Heart left ventricle (tissue), 16 donors: ENCODE measurements at regions not wholly inside any gene's neighbourhood (a gene's known extent, or its start where the extent isn't known, plus 50 kb on each side); places are given as distances from the start of the nearest gene placed in this dataset.

ENCODE experiments used
- ATAC-seq, 4 donors: fragments of 200-7000 bp; cut with Tn5 transposase; one replicate each; pipeline ENCODE4 v1.9.1; 2020 to 2022; ENCODE audit warnings: moderate library complexity in 4 of 4, mild to moderate bottlenecking in 3 of 4, moderate number of reproducible peaks in 1 of 4
- DNase-seq, 5 donors: peaks; one replicate each; pipeline ENCODE4 v3.0.0-alpha.2; 2020
- H3K27ac ChIP-seq, 12 donors: fragments of 200-600 bp; sonication (generic) in 4 of 12; one replicate each; pipeline versions ENCODE4 v1.5.0 to v1.8.0; 2016 to 2022; ENCODE audit warnings: mild to moderate bottlenecking in 2 of 12
- H3K27me3 ChIP-seq, 9 donors: fragments of 200-600 bp; sonication (generic) in 2 of 9; one replicate each; pipeline versions ENCODE4 v1.5.1 to v1.8.0; 2016 to 2022; ENCODE audit warnings: mild to moderate bottlenecking in 3 of 9
- H3K36me3 ChIP-seq, 9 donors: fragments of 200-600 bp; sonication (generic) in 2 of 9; one replicate each; pipeline versions ENCODE4 v1.5.0 to v1.8.0; 2018 to 2022; ENCODE audit warnings: mild to moderate bottlenecking in 2 of 9
- H3K4me1 ChIP-seq, 12 donors: fragments of 200-600 bp; sonication (generic) in 4 of 12; one replicate each; pipeline versions ENCODE4 v1.5.0 to v1.8.0; 2016 to 2022; ENCODE audit warnings: mild to moderate bottlenecking in 3 of 12
- H3K4me3 ChIP-seq, 12 donors: fragments of 200-600 bp; sonication (generic) in 4 of 12; one replicate each; pipeline versions ENCODE4 v1.5.0 to v1.8.0; 2017 to 2022; ENCODE audit warnings: mild to moderate bottlenecking in 9 of 12, moderate library complexity in 4 of 12
- H3K9me3 ChIP-seq, 12 donors: fragments of 200-600 bp; sonication (generic) in 4 of 12; one replicate each; pipeline versions ENCODE4 v1.5.0 to v1.8.0; 2016 to 2022; ENCODE audit warnings: mild to moderate bottlenecking in 1 of 12
- POLR2A ChIP-seq, 2 donors: fragments of 450-650 bp; IDR thresholded peaks; one replicate each; pipeline ENCODE4 v1.6.1; 2017; ENCODE audit warnings: antibody characterized with exemption in 2 of 2, mild to moderate bottlenecking in 2 of 2, moderate library complexity in 2 of 2
- WGBS, 4 donors: extraction: QIAGEN DNeasy Blood & Tissue Kit in 2 of 4; methylation state at CpG; one replicate each; pipeline versions ENCODE4 v1.1.5 to v1.1.7; 2013 to 2018; 5-methylcytosine and 5-hydroxymethylcytosine counted together
- intact Hi-C, 10 donors: fragments of 100-400 bp; cut with DNase I; formaldehyde crosslinking; loops; one replicate each; pipeline versions ENCODE4 v1.11.1 to v1.14.2; 2022
- TF ChIP-seq, protein P1 (sequence below), 12 donors: fragments of 200-600 bp; sonication (generic) in 4 of 12; IDR thresholded peaks; one replicate each; pipeline versions ENCODE4 v1.5.0 to v1.8.0; 2018 to 2022; ENCODE audit warnings: antibody characterized with exemption in 12 of 12, mild to moderate bottlenecking in 5 of 12
- donor health status: ischemic (EF 13 %, LVEDD 7.1; RV severe dilation, severe dysfunction).
- donor health status: healthy with polysubstance abuse.
- donor health status: DM: no; HTN: yes; CAD: no.
- donor health status: DM: no; HTN: no; CAD: no.
- donor health status: ischemic (EF 25% LVEDD 6.9; RV normal size, moderate dysfunction).
- donor health status: ischemic (EF 25% LVEDD 5.7; RV mildly dilated, moderate dysfunction).
- donor health status: healthy.
- donor health status: DM: yes; HTN: yes; CAD: no.
- donor health status: ischemic (EF 35%, LVEDD 5.7; RV mildly dilated, moderate dysfunction).
- donor health status: nonischemic (EF 11% LVEDD 7.7; RV severe dilation, severe dysfunction).
- donor health status: DM: yes; HTN: yes; CAD: no.
- donor health status: PGD.
- donor health status: ischemic (EF 29% LVEDD 5.4; RV normal size, mild dysfunction).
- donor health status: nonischemic (EF 23%, LVEDD 6.1; RV moderate dilation, normal function).

DNA sequence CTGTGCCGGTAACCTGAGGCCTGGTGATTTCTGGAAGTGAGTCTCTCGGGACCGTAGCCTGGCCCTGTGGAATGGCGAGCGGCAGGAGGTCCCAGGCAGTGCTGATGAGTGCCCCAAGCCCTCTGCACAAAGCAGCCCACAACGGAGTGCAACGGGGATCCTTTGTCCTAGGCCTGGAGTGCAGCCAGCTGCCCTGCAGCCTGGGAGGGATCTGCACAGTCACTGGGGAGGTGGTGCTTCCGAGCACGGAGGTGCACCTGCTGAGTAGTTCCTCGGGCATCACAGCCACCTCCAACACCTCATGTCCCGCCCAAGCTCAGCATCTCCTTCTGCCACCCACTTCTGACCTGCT is 162.8 kb upstream of the ZMIZ1 start:
- Histone ChIP-seq H3K4me1 (no peaks in the 10 kb centered on the region), H3K4me3 (no peak overlapping the region), H3K27me3 (no peaks in the 10 kb centered on the region), H3K9me3 (no peaks in the 10 kb centered on the region), H3K36me3 (no peaks in the 10 kb centered on the region), H3K27ac (no peak overlapping the region)
- DNase-seq (no peak), ATAC-seq (no peak)
- TF ChIP-seq, protein P1, sequence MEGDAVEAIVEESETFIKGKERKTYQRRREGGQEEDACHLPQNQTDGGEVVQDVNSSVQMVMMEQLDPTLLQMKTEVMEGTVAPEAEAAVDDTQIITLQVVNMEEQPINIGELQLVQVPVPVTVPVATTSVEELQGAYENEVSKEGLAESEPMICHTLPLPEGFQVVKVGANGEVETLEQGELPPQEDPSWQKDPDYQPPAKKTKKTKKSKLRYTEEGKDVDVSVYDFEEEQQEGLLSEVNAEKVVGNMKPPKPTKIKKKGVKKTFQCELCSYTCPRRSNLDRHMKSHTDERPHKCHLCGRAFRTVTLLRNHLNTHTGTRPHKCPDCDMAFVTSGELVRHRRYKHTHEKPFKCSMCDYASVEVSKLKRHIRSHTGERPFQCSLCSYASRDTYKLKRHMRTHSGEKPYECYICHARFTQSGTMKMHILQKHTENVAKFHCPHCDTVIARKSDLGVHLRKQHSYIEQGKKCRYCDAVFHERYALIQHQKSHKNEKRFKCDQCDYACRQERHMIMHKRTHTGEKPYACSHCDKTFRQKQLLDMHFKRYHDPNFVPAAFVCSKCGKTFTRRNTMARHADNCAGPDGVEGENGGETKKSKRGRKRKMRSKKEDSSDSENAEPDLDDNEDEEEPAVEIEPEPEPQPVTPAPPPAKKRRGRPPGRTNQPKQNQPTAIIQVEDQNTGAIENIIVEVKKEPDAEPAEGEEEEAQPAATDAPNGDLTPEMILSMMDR (IDR thresholded peaks at IDR 0.05) = no peak
- TF ChIP-seq POLR2A (IDR thresholded peaks at IDR 0.05) = no peak
- intact Hi-C loops = no loop called here
- 73 to 89% (median 81%) methylated on average over 7 to 11 of the region's 11 CpGs for WGBS, 4 donors

DNA sequence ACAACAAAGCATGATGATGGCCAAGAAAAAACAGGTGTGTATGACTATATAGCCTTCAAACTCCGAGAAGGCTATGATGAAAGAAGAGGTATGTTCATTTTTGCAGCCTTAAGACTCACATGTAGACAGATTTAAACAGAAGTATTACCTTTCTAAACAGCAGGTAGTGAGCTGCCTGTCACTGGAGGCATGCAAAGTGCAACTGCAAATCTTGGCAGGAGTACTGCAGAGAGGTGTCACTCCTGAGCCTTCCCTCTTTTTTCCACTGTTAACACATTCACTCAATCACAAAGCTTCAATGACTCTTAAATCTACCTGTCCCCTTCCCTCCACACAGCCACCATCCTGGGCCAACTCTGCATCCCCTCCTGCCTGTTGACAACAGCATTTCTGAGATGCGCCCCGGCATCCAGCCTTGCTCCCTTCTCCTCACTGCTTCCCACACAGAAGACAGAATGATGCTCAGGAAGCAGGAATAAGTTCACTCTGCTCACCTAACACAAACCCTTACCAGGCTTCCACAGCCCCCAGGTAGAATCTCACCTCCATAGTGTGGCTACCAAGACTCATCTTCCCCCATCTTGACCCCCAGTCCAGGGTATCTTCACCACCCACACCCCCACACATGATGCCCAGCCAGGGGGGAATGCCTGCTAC is 161.9 kb upstream of the ZMIZ1 start:
- intact Hi-C loops = no loop called here
- H3K36me3 ChIP-seq = no peaks in the 10 kb centered on the region
- no peaks in the 10 kb centered on the region for H3K4me1 ChIP-seq
- no peak overlapping the region for H3K27ac ChIP-seq
- DNase-seq = no peak
- 84 to 93% (median 88%) methylated on average over 3 of the region's 3 CpGs for WGBS, 4 donors
- no peak for ATAC-seq
- no peak overlapping the region for H3K4me3 ChIP-seq
- TF ChIP-seq, protein P1 (IDR thresholded peaks at IDR 0.05) = no peak
- no peak for TF ChIP-seq POLR2A (IDR thresholded peaks at IDR 0.05)
- no peaks in the 10 kb centered on the region for H3K27me3 ChIP-seq
- no peaks in the 10 kb centered on the region for H3K9me3 ChIP-seq

DNA sequence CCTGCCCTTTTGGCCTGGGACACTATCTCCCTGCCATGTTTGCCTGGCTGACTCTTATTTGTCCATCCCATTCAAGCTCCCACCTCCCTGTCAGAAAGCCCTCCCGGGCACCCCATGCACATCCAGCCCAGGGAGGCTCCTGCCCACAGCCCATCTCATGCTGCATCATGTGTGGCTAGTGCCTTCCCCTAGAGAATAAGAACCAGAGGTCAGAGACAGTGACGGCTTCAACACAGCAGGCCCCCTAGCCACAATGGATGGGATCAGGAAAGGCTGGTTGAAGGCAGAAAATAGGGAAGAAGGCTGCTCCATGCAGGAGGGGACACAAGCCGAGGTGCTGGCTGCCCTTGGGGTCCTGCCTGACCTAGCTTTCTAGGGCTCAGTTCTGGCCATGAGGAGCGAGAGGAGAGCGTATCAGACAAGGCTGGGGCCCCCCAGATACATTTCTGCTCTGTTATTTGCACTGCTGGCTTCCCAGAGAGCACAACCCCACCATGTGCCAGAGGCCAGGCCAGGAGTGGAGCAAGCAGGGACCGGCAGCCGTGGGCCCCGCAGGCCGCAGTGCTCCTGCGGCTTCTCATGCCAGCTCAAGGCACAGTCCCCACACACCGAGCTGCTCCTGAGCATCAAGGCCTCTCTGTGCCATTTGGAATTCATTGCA is 161.1 kb upstream of the ZMIZ1 start:
- H3K36me3 ChIP-seq = no peaks in the 10 kb centered on the region
- no peaks in the 10 kb centered on the region for H3K9me3 ChIP-seq
- DNase-seq = no peak
- no peak for ATAC-seq
- no peak overlapping the region for H3K4me3 ChIP-seq
- H3K27ac ChIP-seq = no peak overlapping the region
- no peaks in the 10 kb centered on the region for H3K27me3 ChIP-seq
- 94 to 97% (median 95%) methylated on average over 10 to 11 of the region's 11 CpGs for WGBS, 4 donors
- TF ChIP-seq, protein P1 (IDR thresholded peaks at IDR 0.05) = no peak
- no peak for TF ChIP-seq POLR2A (IDR thresholded peaks at IDR 0.05)
- intact Hi-C loops = no loop called here
- no peaks in the 10 kb centered on the region for H3K4me1 ChIP-seq

DNA sequence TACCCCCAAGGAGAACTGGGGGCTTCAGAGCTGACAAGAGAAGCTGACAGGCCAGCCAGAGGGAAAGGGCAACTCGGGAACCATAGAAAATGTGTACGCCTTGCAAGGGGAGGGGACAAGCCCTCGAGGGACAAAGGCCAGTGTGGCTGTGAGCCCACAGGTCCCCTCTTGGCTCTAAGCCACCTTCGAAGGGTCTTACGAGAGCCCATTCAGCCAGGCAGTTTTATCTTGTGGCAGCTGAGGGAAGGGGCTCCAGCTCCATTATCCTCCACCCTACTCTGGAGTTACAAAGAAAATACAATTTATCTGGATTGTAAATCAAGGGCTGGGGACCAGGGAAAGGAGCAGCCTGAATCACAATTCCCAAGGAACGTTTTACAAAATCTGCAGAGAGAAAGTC is 159.5 kb upstream of the ZMIZ1 start:
- Histone ChIP-seq H3K4me1 (no peaks in the 10 kb centered on the region), H3K36me3 (no peaks in the 10 kb centered on the region), H3K27me3 (no peaks in the 10 kb centered on the region), H3K9me3 (no peaks in the 10 kb centered on the region), H3K27ac (no peak overlapping the region), H3K4me3 (no peak overlapping the region)
- DNase-seq (no peak), ATAC-seq (no peak)
- intact Hi-C loops = no loop called here
- WGBS, 4 donors = 71 to 73% (median 72%) methylated on average over 6 of the region's 6 CpGs
- TF ChIP-seq, protein P1 (IDR thresholded peaks at IDR 0.05) = no peak
- no peak for TF ChIP-seq POLR2A (IDR thresholded peaks at IDR 0.05)
